B cell (primary cell): ENCODE measurements at regions not wholly inside any gene's neighbourhood (a gene's known extent, or its start where the extent isn't known, plus 50 kb on each side); places are given as distances from the start of the nearest gene placed in this dataset.

Experiments
- ATAC-seq: fragments of 200-7000 bp; cut with Tn5 transposase; one replicate; pipeline ENCODE4 v1.10.0; 2021; ENCODE audit warnings: low read depth, mild to moderate bottlenecking, moderate number of reproducible peaks, moderate library complexity
- CTCF ChIA-PET: fragments of 350-600 bp; sonication (Branson Sonifier 250); formaldehyde crosslinking; loops from one replicate; lab custom pipeline; 2021; ENCODE audit warnings: antibody characterized with exemption, inconsistent platforms; lab: Charles Lee
- POLR2A ChIA-PET: fragments of 350-600 bp; sonication (Branson Sonifier 250); formaldehyde crosslinking; loops from one replicate; lab custom pipeline; 2021; ENCODE audit warnings: antibody characterized with exemption; lab: Charles Lee
- DNase-seq: peaks from one replicate; pipeline ENCODE4 v3.0.0; 2013
- H2AFZ ChIP-seq: 2 replicates; pipeline ENCODE4 v1.6.1; 2012; ENCODE audit warnings: mild to moderate bottlenecking, low read depth, low read length; ENCODE audit not compliant: insufficient read depth, poor library complexity, severe bottlenecking
- H3K27ac ChIP-seq, 2 donors: 1 replicate in 1 of 2; 2 replicates in 1 of 2; pipeline ENCODE4 v1.5.1; 2012 to 2013; ENCODE audit warnings: low read length in 2 of 2, mild to moderate bottlenecking in 2 of 2, moderate library complexity in 1 of 2
- H3K27me3 ChIP-seq, 4 experiments: fragments of 200-600 bp in 1 of 4; sonication (generic) in 1 of 4; replicated peaks in 1 of 4; 1 replicate in 2 of 4; 2 replicates in 2 of 4; pipeline versions ENCODE4 v1.6.1 to v1.7.0; 2013 to 2016; ENCODE audit warnings: low read length in 3 of 4, mild to moderate bottlenecking in 2 of 4, mixed read lengths in 1 of 4, moderate library complexity in 1 of 4; ENCODE audit not compliant: insufficient read depth in 4 of 4, control insufficient read depth in 3 of 4; ENCODE audit errors: control extremely low read depth in 1 of 4
- H3K36me3 ChIP-seq, 2 experiments: replicated peaks in 1 of 2; 1 replicate in 1 of 2; 2 replicates in 1 of 2; pipeline versions ENCODE4 v1.6.1 to v1.7.1; 2013; ENCODE audit warnings: low read length in 1 of 2; ENCODE audit not compliant: insufficient read depth in 2 of 2, control insufficient read depth in 1 of 2; ENCODE audit errors: control extremely low read depth in 1 of 2, extremely low read depth in 1 of 2
- H3K4me1 ChIP-seq, 2 donors: fragments of 200-600 bp in 1 of 2; sonication (generic) in 1 of 2; 1 replicate in 1 of 2; 2 replicates in 1 of 2; pipeline versions ENCODE4 v1.5.1 to v1.6.1; 2013 to 2017; ENCODE audit warnings: low read length in 2 of 2; ENCODE audit not compliant: control insufficient read depth in 2 of 2, insufficient read depth in 2 of 2
- H3K4me2 ChIP-seq: replicated peaks from 2 replicates; pipeline ENCODE3; 2012; ENCODE audit warnings: mild to moderate bottlenecking, low read depth, low read length; ENCODE audit not compliant: poor library complexity, severe bottlenecking
- H3K4me3 ChIP-seq, 5 experiments: fragments of 200-600 bp in 1 of 5; sonication (generic) in 1 of 5; 1 replicate in 3 of 5; 2 replicates in 2 of 5; pipeline versions ENCODE4 v1.5.1 to v1.7.0; 2011 to 2016; ENCODE audit warnings: low read length in 4 of 5, mild to moderate bottlenecking in 4 of 5, low read depth in 2 of 5, control low read depth in 1 of 5, moderate library complexity in 1 of 5; ENCODE audit not compliant: insufficient read depth in 1 of 5; ENCODE audit errors: control extremely low read depth in 1 of 5, extremely low read depth in 1 of 5
- H3K79me2 ChIP-seq: fragments of 200-600 bp; sonication (generic); one replicate; pipeline ENCODE4 v1.6.0; 2016; ENCODE audit warnings: low read length; ENCODE audit not compliant: control insufficient read depth, insufficient read depth
- H3K9ac ChIP-seq: fragments of 200-600 bp; sonication (generic); 2 replicates; pipeline ENCODE4 v1.6.1; 2017; ENCODE audit warnings: mild to moderate bottlenecking, low read length, moderate library complexity
- H3K9me3 ChIP-seq, 3 donors: one replicate each; pipeline versions ENCODE4 v1.6.1 to v1.7.1; 2013; ENCODE audit warnings: low read length in 2 of 3; ENCODE audit not compliant: control insufficient read depth in 2 of 3, insufficient read depth in 1 of 3; ENCODE audit errors: control extremely low read depth in 1 of 3
- H4K20me1 ChIP-seq: 2 replicates; pipeline ENCODE4 v1.6.0; 2012; ENCODE audit warnings: mild to moderate bottlenecking, low read length; ENCODE audit not compliant: insufficient read depth, control insufficient read depth, poor library complexity, severe bottlenecking
- H3K27ac Mint-ChIP-seq: one replicate; pipeline ENCODE4 v1.8.0; 2021; ENCODE audit warnings: mixed read lengths
- H3K27me3 Mint-ChIP-seq: one replicate; pipeline ENCODE4 v1.8.0; 2021; ENCODE audit warnings: mixed read lengths
- H3K4me1 Mint-ChIP-seq: one replicate; pipeline ENCODE4 v1.8.0; 2021; ENCODE audit warnings: mixed read lengths
- H3K4me3 Mint-ChIP-seq: one replicate; pipeline ENCODE4 v1.8.0; 2021; ENCODE audit warnings: mixed read lengths
- H3K9me3 Mint-ChIP-seq: one replicate; pipeline ENCODE4 v1.8.0; 2022; ENCODE audit warnings: mixed read lengths; ENCODE audit not compliant: insufficient read depth
- CTCF ChIP-seq: fragments of 200-600 bp; IDR thresholded peaks from one replicate; pipeline ENCODE4 v1.8.0; 2022; ENCODE audit warnings: antibody characterized with exemption, mild to moderate bottlenecking
- EZH2 ChIP-seq: IDR thresholded peaks from 2 replicates; pipeline ENCODE4 v1.6.1; 2012; ENCODE audit warnings: borderline replicate concordance, low read depth, mild to moderate bottlenecking, moderate library complexity, low read length; ENCODE audit not compliant: insufficient read depth, poor library complexity, severe bottlenecking
- WGBS: methylation state at CpG from one replicate; pipeline ENCODE4 v1.1.5; 2013; ENCODE audit warnings: missing lambda C conversion rate; ENCODE audit not compliant: insufficient coverage; 5-methylcytosine and 5-hydroxymethylcytosine counted together
- intact Hi-C: fragments of 100-400 bp; cut with micrococcal nuclease; formaldehyde crosslinking; loops from one replicate; pipeline ENCODE4 v1.10.0; 2022

- no peaks in the 10 kb centered on the region for H3K4me1 Mint-ChIP-seq
- H3K36me3 ChIP-seq, result no peaks in the 10 kb centered on the region
- H3K27ac ChIP-seq, result no peak overlapping the region
- CTCF ChIA-PET, result no interaction called here
- H3K27me3 Mint-ChIP-seq, result no peaks in the 10 kb centered on the region
- no peak overlapping the region for H3K4me2 ChIP-seq
- peaks cover 2% of the 10 kb centered on the region for H3K9me3 Mint-ChIP-seq
- H2AFZ ChIP-seq, result no peak overlapping the region
- no peak for ATAC-seq
- H3K4me1 ChIP-seq, result no peaks in the 10 kb centered on the region
- TF ChIP-seq EZH2 (no peak), CTCF (no peak)
- no peaks in the 10 kb centered on the region for H3K9me3 ChIP-seq
- no peaks in the 10 kb centered on the region for H3K79me2 ChIP-seq
- H3K4me3 ChIP-seq, result no peak overlapping the region
- H3K27ac Mint-ChIP-seq, result no peak overlapping the region
- POLR2A ChIA-PET, result no interaction called here
- no peaks in the 10 kb centered on the region for H3K27me3 ChIP-seq
- DNase-seq, result no peak
- H4K20me1 ChIP-seq, result no peaks in the 10 kb centered on the region
- intact Hi-C loops, result no loop called here
- 8% methylated on average over 2 of the region's 7 CpGs for WGBS
- H3K9ac ChIP-seq, result no peak overlapping the region
- no peak overlapping the region for H3K4me3 Mint-ChIP-seq
Measured at GRCh38 chr14:87041290-87042020, 951.5 kb downstream of the GALC start.

GRCh38 chr14:87034680-87035079 lies 958.3 kb downstream of the GALC start:
- WGBS, result no CpG with 5 or more reads among the region's 1 CpG
- H3K4me1 ChIP-seq, result no peaks in the 10 kb centered on the region
- Mint-ChIP-seq H3K27me3 (no peaks in the 10 kb centered on the region), H3K4me3 (no peak overlapping the region), H3K9me3 (peaks cover 6% of the 10 kb centered on the region), H3K4me1 (no peaks in the 10 kb centered on the region), H3K27ac (no peak overlapping the region)
- ATAC-seq (no peak), DNase-seq (no peak)
- H3K9me3 ChIP-seq, result peaks cover 0 to 7% (median 1%) of the 10 kb centered on the region in 3 donors
- no peak overlapping the region for H2AFZ ChIP-seq
- no peaks in the 10 kb centered on the region for H4K20me1 ChIP-seq
- no peaks in the 10 kb centered on the region for H3K36me3 ChIP-seq
- H3K27me3 ChIP-seq, result no peaks in the 10 kb centered on the region
- no peak for TF ChIP-seq EZH2
- no peak for TF ChIP-seq CTCF
- POLR2A ChIA-PET, result no interaction called here
- intact Hi-C loops, result no loop called here
- CTCF ChIA-PET, result no interaction called here
- H3K27ac ChIP-seq, result no peak overlapping the region
- H3K9ac ChIP-seq, result no peak overlapping the region
- no peaks in the 10 kb centered on the region for H3K79me2 ChIP-seq
- H3K4me3 ChIP-seq, result no peak overlapping the region
- H3K4me2 ChIP-seq, result no peak overlapping the region
